ENCODE measurements at regions not wholly inside any gene's neighbourhood (a gene's known extent, or its start where the extent isn't known, plus 50 kb on each side); places are given as distances from the start of the nearest gene placed in this dataset.

DNA sequence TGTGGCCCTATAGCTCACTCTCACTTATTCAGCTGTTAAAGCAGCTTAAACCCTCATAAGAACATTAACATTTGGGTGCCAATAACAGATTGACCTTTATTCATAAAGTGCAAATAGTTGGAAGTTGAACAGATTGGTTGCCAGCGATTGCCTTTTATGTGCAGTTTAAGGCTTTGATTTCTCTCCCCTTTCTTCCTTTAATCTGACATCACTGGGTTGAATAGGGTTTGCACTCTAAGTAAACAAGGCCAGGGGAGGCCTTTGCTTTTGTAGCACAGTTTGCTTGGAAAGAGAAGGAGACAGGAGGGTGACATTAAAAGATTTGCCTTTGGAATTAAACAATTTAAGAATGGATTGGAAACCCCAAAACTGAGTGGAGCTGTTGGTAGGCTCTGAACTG lies 114.3 kb downstream of the NKX6-1 start:
- TF ChIP-seq, protein P1, sequence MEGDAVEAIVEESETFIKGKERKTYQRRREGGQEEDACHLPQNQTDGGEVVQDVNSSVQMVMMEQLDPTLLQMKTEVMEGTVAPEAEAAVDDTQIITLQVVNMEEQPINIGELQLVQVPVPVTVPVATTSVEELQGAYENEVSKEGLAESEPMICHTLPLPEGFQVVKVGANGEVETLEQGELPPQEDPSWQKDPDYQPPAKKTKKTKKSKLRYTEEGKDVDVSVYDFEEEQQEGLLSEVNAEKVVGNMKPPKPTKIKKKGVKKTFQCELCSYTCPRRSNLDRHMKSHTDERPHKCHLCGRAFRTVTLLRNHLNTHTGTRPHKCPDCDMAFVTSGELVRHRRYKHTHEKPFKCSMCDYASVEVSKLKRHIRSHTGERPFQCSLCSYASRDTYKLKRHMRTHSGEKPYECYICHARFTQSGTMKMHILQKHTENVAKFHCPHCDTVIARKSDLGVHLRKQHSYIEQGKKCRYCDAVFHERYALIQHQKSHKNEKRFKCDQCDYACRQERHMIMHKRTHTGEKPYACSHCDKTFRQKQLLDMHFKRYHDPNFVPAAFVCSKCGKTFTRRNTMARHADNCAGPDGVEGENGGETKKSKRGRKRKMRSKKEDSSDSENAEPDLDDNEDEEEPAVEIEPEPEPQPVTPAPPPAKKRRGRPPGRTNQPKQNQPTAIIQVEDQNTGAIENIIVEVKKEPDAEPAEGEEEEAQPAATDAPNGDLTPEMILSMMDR (IDR thresholded peaks at IDR 0.05; ENCODE audit: insufficient read depth, low read length, poor library complexity, severe bottlenecking): no peak
- TF ChIP-seq EZH2phosphoT487 (conservative IDR thresholded peaks at IDR 0.05; ENCODE audit: low read length): no peak

All from SU-DHL-6 (cell line).